Thyroid gland (tissue), 4 donors: ENCODE measurements at regions not wholly inside any gene's neighbourhood (a gene's known extent, or its start where the extent isn't known, plus 50 kb on each side); places are given as distances from the start of the nearest gene placed in this dataset.
"Not testable (repeated sequence)": the region's sequence is repeated elsewhere in the genome, so short reads cannot be mapped to it uniquely, and the experiment has no call there.

Experiments
- DNase-seq, 2 donors: peaks; one replicate each; pipeline ENCODE4 v3.0.0-alpha.2; 2019
- H3K27ac ChIP-seq, 3 donors: fragments of 200-600 bp; sonication (generic); 1 replicate in 2 of 3; 2 replicates in 1 of 3; pipeline ENCODE4 v1.5.1; 2016 to 2019; ENCODE audit warnings: mild to moderate bottlenecking in 1 of 3, moderate library complexity in 1 of 3
- H3K27me3 ChIP-seq: fragments of 200-600 bp; sonication (generic); one replicate; pipeline ENCODE4 v1.5.1; 2019
- H3K36me3 ChIP-seq, 2 donors: fragments of 200-600 bp; sonication (generic); one replicate each; pipeline ENCODE4 v1.5.1; 2016 to 2019
- H3K4me1 ChIP-seq, 2 donors: fragments of 200-600 bp; sonication (generic); one replicate each; pipeline ENCODE4 v1.5.1; 2017 to 2019
- H3K4me3 ChIP-seq, 3 donors: fragments of 200-600 bp; sonication (generic); replicated peaks in 1 of 3; 1 replicate in 2 of 3; 2 replicates in 1 of 3; pipeline ENCODE4 v1.5.1; 2016; ENCODE audit warnings: mild to moderate bottlenecking in 1 of 3
- H3K9me3 ChIP-seq: fragments of 200-600 bp; sonication (generic); one replicate; pipeline ENCODE4 v1.5.1; 2017
- CTCF ChIP-seq, 6 experiments: fragments of 200-600 bp in 3 of 6; fragments of 450-650 bp in 3 of 6; sonication (generic) in 3 of 6; IDR thresholded peaks; one replicate each; pipeline ENCODE4 v1.5.1; 2016 to 2019; ENCODE audit warnings: antibody characterized with exemption in 6 of 6, mild to moderate bottlenecking in 2 of 6, inconsistent platforms in 1 of 6, moderate library complexity in 1 of 6
- POLR2A ChIP-seq, 2 donors: fragments of 450-650 bp; IDR thresholded peaks; one replicate each; pipeline ENCODE4 v1.6.1; 2017; ENCODE audit warnings: antibody characterized with exemption in 2 of 2, mild to moderate bottlenecking in 2 of 2, moderate library complexity in 1 of 2
- WGBS, 2 donors: methylation state at CpG; one replicate each; pipeline ENCODE4 v1.1.5; 2017; 5-methylcytosine and 5-hydroxymethylcytosine counted together
- intact Hi-C: fragments of 100-400 bp; cut with DNase I; formaldehyde crosslinking; loops from one replicate; pipeline ENCODE4 v1.15.1; 2023

GRCh38 chr12:32010631-32011336, 51.6 kb downstream of the RESF1 start:
- no peak for DNase-seq
- Histone ChIP-seq H3K4me1 (no peaks in the 10 kb centered on the region), H3K36me3 (no peaks in the 10 kb centered on the region), H3K4me3 (no peak overlapping the region), H3K27me3 (no peaks in the 10 kb centered on the region), H3K9me3 (no peaks in the 10 kb centered on the region), H3K27ac (no peak overlapping the region)
- intact Hi-C loops = no loop called here
- no peak for TF ChIP-seq CTCF (IDR thresholded peaks at IDR 0.05)
- no peak for TF ChIP-seq POLR2A (IDR thresholded peaks at IDR 0.05)
- 65 to 69% methylated on average over 2 of the region's 2 CpGs for WGBS, 2 donors

- Histone ChIP-seq H3K27me3 (no peaks in the 10 kb centered on the region), H3K4me3 (no peak overlapping the region), H3K36me3 (no peaks in the 10 kb centered on the region), H3K9me3 (no peaks in the 10 kb centered on the region), H3K4me1 (no peaks in the 10 kb centered on the region), H3K27ac (no peak overlapping the region)
- WGBS, 2 donors = 81 to 97% methylated on average over 4 of the region's 4 CpGs
- TF ChIP-seq POLR2A (IDR thresholded peaks at IDR 0.05) (no peak), CTCF (IDR thresholded peaks at IDR 0.05) (no peak)
- DNase-seq = no peak
- intact Hi-C loops = no loop called here
These were observed 53.1 kb downstream of the RESF1 start for GRCh38 chr12:32012249-32012785.

GRCh38 chr12:32015036-32015435, 55.8 kb downstream of the RESF1 start:
- TF ChIP-seq POLR2A (IDR thresholded peaks at IDR 0.05) = no peak
- TF ChIP-seq CTCF (IDR thresholded peaks at IDR 0.05) = no peak
- H3K27me3 ChIP-seq = no peaks in the 10 kb centered on the region
- H3K36me3 ChIP-seq = no peaks in the 10 kb centered on the region
- 93 to 96% methylated on average over 4 of the region's 4 CpGs for WGBS, 2 donors
- H3K9me3 ChIP-seq = no peaks in the 10 kb centered on the region
- H3K4me3 ChIP-seq = no peak overlapping the region
- H3K4me1 ChIP-seq = no peaks in the 10 kb centered on the region
- no peak for DNase-seq
- H3K27ac ChIP-seq = no peak overlapping the region
- intact Hi-C loops = no loop called here

GRCh38 chr12:32016680-32017482, 57.7 kb downstream of the RESF1 start:
- no peak for TF ChIP-seq CTCF (IDR thresholded peaks at IDR 0.05)
- TF ChIP-seq POLR2A (IDR thresholded peaks at IDR 0.05) = no peak
- no peak overlapping the region for H3K27ac ChIP-seq
- no peaks in the 10 kb centered on the region for H3K27me3 ChIP-seq
- DNase-seq = no peak
- no peak overlapping the region for H3K4me3 ChIP-seq
- H3K36me3 ChIP-seq = no peaks in the 10 kb centered on the region
- 97 to 100% methylated on average over 3 of the region's 3 CpGs for WGBS, 2 donors
- intact Hi-C loops = no loop called here
- no peaks in the 10 kb centered on the region for H3K4me1 ChIP-seq
- H3K9me3 ChIP-seq = no peaks in the 10 kb centered on the region

GRCh38 chr12:32021346-32021773, 62.1 kb downstream of the RESF1 start:
- H3K27me3 ChIP-seq = no peaks in the 10 kb centered on the region
- H3K9me3 ChIP-seq = no peaks in the 10 kb centered on the region
- DNase-seq = no peak
- H3K4me1 ChIP-seq = peaks cover 0 to 9% of the 10 kb centered on the region in 2 donors
- no peak overlapping the region for H3K27ac ChIP-seq
- no peaks in the 10 kb centered on the region for H3K36me3 ChIP-seq
- WGBS, 2 donors = 97 to 99% methylated on average over 2 of the region's 2 CpGs
- no peak overlapping the region for H3K4me3 ChIP-seq
- no peak for TF ChIP-seq CTCF (IDR thresholded peaks at IDR 0.05)
- TF ChIP-seq POLR2A (IDR thresholded peaks at IDR 0.05) = no peak
- intact Hi-C loops = no loop called here

- H3K4me1 ChIP-seq, H3K27me3 ChIP-seq, H3K27ac ChIP-seq, H3K36me3 ChIP-seq, H3K4me3 ChIP-seq, H3K9me3 ChIP-seq, intact Hi-C loops, DNase-seq: not testable (repeated sequence)
- WGBS, 2 donors = 93 to 94% methylated on average over 10 of the region's 10 CpGs
These were observed 63.2 kb downstream of the RESF1 start for GRCh38 chr12:32022387-32022786.

GRCh38 chr12:32023861-32024260, 64.6 kb downstream of the RESF1 start:
- H3K27me3 ChIP-seq, H3K4me3 ChIP-seq, H3K36me3 ChIP-seq, H3K27ac ChIP-seq, intact Hi-C loops, DNase-seq, H3K9me3 ChIP-seq, H3K4me1 ChIP-seq: not testable (repeated sequence)
- 93 to 96% methylated on average over 9 of the region's 9 CpGs for WGBS, 2 donors
